ENCODE measurements at regions not wholly inside any gene's neighbourhood (a gene's known extent, or its start where the extent isn't known, plus 50 kb on each side); places are given as distances from the start of the nearest gene placed in this dataset.

DNA sequence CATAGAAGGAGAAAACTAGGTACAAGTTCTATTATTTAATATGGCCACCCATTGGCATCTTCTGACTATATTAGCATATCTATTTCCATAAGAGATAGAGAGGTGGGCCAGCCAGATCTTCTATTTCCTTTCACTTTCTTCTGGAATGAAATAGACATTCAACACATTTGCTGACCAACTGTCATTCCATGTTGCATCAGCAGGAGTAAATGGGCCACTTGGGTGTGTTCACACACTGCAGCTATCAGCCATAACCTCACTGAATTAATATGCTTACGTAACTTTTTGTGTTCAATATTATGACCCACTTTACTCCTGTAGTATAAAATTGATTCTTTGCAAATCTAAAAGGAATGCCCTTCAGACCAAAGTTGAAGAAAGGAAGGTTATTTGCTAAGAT, 106.2 kb upstream of the LGR5 start:
- H3K4me1 ChIP-seq: no peaks in the 10 kb centered on the region
- DNase-seq (ENCODE audit: low spot score in 2 of 2): no peak
- WGBS, 2 donors: 77 to 90% methylated on average over 1 of the region's 1 CpG
- TF ChIP-seq POLR2A (IDR thresholded peaks at IDR 0.05): no peak
- no peak for TF ChIP-seq EP300 (IDR thresholded peaks at IDR 0.05)
- TF ChIP-seq, protein P1, sequence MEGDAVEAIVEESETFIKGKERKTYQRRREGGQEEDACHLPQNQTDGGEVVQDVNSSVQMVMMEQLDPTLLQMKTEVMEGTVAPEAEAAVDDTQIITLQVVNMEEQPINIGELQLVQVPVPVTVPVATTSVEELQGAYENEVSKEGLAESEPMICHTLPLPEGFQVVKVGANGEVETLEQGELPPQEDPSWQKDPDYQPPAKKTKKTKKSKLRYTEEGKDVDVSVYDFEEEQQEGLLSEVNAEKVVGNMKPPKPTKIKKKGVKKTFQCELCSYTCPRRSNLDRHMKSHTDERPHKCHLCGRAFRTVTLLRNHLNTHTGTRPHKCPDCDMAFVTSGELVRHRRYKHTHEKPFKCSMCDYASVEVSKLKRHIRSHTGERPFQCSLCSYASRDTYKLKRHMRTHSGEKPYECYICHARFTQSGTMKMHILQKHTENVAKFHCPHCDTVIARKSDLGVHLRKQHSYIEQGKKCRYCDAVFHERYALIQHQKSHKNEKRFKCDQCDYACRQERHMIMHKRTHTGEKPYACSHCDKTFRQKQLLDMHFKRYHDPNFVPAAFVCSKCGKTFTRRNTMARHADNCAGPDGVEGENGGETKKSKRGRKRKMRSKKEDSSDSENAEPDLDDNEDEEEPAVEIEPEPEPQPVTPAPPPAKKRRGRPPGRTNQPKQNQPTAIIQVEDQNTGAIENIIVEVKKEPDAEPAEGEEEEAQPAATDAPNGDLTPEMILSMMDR (IDR thresholded peaks at IDR 0.05): no peak
- H3K9me3 ChIP-seq: peaks cover 0 to 6% (median 0%) of the 10 kb centered on the region in 4 donors
- no peak overlapping the region for H3K4me3 ChIP-seq
- no peaks in the 10 kb centered on the region for H3K27me3 ChIP-seq
- no peaks in the 10 kb centered on the region for H3K36me3 ChIP-seq
- H3K27ac ChIP-seq: no peak overlapping the region

DNA sequence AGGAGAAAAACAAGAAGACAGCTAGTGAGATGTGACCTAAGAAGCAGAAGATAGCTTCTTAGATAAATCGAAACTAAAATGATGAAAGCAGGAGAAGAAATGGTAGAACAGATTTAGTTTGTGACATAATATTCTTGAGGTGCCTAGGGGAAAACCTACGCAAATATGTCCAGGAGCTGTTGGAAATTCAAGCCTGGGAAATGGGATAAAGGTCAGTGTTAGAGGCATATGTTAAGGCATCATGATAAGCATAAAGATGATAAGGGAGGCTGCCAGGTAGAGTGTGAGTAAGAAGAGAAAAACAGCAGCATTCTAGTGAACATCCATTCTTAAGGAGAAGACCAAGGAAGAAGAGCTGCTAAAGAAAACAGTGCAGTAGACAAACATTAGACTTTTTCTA, 109.6 kb upstream of the LGR5 start:
- TF ChIP-seq, protein P1 (IDR thresholded peaks at IDR 0.05): no peak
- no peak for TF ChIP-seq POLR2A (IDR thresholded peaks at IDR 0.05)
- no peak for TF ChIP-seq EP300 (IDR thresholded peaks at IDR 0.05)
- Histone ChIP-seq H3K4me1 (no peaks in the 10 kb centered on the region), H3K36me3 (no peaks in the 10 kb centered on the region), H3K4me3 (no peak overlapping the region), H3K27ac (no peak overlapping the region), H3K9me3 (no peaks in the 10 kb centered on the region), H3K27me3 (no peaks in the 10 kb centered on the region)
- 79 to 80% methylated on average over 2 of the region's 2 CpGs for WGBS, 2 donors
- DNase-seq (ENCODE audit: low spot score in 2 of 2): no peak

DNA sequence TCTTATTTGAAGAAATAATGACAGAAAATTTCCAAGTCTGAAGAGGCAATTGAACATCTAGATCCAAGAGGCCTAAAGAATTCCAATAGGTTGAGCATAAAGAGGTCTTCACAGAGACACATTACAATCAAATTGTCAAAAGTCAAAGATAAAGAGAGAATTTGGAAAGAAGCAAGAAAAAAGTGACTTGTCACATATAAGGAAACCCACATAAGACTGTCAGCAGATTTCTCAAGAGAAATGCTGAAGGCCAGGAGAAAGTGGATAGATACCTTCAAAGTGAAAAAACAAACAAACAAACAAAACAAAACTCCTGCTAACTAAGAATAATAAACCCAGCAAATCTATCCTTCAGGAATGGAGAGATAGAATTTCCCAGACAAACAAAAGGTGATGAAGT, 118.1 kb upstream of the LGR5 start:
- TF ChIP-seq, protein P1 (IDR thresholded peaks at IDR 0.05): no peak
- TF ChIP-seq EP300 (IDR thresholded peaks at IDR 0.05) (no peak), POLR2A (IDR thresholded peaks at IDR 0.05) (no peak)
- DNase-seq (ENCODE audit: low spot score in 2 of 2): no peak
- Histone ChIP-seq H3K9me3 (peaks cover 0 to 26% (median 10%) of the 10 kb centered on the region in 4 donors), H3K4me3 (no peak overlapping the region), H3K27ac (no peak overlapping the region), H3K27me3 (no peaks in the 10 kb centered on the region), H3K4me1 (no peaks in the 10 kb centered on the region), H3K36me3 (no peaks in the 10 kb centered on the region)

DNA sequence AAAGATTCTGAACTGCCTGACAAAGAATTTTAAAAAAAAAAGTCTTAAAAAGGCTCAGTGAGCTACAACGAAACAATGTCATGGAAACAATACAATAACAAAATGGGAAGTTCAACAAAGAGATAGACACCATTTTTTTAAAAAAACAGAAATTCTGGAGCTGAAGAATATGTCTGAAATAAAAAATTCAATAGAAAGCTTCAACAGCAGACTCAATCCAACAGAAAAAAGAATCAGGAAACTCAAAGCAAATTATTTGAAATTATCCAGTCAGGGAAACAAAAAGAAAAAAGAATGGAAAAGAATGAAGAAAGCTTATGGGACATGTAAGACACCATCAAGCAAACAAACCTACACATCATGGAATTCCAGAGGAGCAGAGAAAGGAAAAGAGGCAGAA, 118.5 kb upstream of the LGR5 start:
- DNase-seq (ENCODE audit: low spot score in 2 of 2): no peak
- Histone ChIP-seq H3K4me3 (no peak overlapping the region), H3K27me3 (no peaks in the 10 kb centered on the region), H3K36me3 (no peaks in the 10 kb centered on the region), H3K9me3 (peaks cover 0 to 26% (median 10%) of the 10 kb centered on the region in 4 donors), H3K27ac (no peak overlapping the region), H3K4me1 (no peaks in the 10 kb centered on the region)
- 85 to 94% methylated on average over 1 of the region's 1 CpG for WGBS, 2 donors
- TF ChIP-seq EP300 (IDR thresholded peaks at IDR 0.05) (no peak), POLR2A (IDR thresholded peaks at IDR 0.05) (no peak)
- TF ChIP-seq, protein P1 (IDR thresholded peaks at IDR 0.05): no peak

DNA sequence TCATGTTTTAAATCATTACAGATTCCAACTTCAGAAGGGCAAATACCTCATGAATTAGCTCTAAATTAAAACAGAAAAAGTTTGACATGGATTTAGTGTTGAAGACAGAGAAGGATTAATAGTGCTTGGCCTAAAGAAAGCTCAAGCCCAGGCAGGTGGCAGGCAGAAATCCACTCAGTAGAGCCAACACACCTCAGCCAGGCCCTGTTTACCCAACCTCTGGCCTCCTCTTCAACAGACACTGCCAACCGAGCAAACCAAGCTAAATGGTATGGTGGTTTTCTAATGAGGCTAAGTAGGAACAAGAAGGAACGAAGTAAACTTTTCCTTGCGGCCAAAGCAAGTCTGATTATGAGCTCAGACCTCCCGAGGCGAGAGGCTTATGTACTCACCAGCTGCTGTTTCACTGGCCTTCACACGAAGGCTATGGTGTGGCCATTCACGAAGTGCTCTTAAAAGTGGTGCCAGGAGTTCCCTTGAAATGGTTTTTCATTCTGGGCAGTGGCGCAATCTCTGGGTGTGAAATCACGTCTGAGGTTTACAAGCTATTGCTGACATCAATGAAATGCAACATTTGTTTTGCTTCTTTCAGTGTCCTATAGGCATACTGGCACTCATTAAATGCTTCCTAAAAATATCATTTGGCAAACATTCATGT, 124.1 kb upstream of the LGR5 start:
- H3K27ac ChIP-seq: no peak overlapping the region
- no peaks in the 10 kb centered on the region for H3K36me3 ChIP-seq
- peaks cover 0 to 5% (median under 1%) of the 10 kb centered on the region in 4 donors for H3K9me3 ChIP-seq
- TF ChIP-seq, protein P1 (IDR thresholded peaks at IDR 0.05): no peak
- TF ChIP-seq POLR2A (IDR thresholded peaks at IDR 0.05) (no peak), EP300 (IDR thresholded peaks at IDR 0.05) (no peak)
- no peak for DNase-seq (ENCODE audit: low spot score in 2 of 2)
- H3K4me1 ChIP-seq: no peaks in the 10 kb centered on the region
- 78 to 91% methylated on average over 9 of the region's 9 CpGs for WGBS, 2 donors
- no peak overlapping the region for H3K4me3 ChIP-seq
- no peaks in the 10 kb centered on the region for H3K27me3 ChIP-seq
